ENCODE measurements at regions not wholly inside any gene's neighbourhood (a gene's known extent, or its start where the extent isn't known, plus 50 kb on each side); places are given as distances from the start of the nearest gene placed in this dataset.

DNA sequence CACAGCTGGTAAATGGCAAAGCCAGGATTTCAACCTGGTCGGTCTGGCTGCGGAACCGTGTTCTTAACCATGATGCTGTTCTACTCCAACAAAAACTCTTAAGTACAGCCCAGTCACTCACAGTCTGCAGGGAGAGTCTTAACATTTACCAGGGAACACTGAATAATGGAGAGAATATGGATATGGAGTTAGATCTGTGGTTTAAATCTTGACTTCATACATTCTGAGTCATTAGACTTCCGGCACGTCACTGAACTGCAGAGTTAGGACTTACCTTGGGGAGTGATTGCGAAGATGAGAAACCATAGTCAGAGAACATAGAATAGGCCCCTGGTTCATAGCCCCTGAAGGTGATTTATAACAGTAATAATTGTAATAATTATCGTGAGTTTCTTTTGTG, 61.7 kb downstream of the ADRA2A start:
- Histone ChIP-seq H3K9me3 (ENCODE audit: insufficient read depth, low read depth) (no peaks in the 10 kb centered on the region), H4K20me1 (ENCODE audit: insufficient read depth) (no peaks in the 10 kb centered on the region), H2AFZ (no peak overlapping the region), H3K4me2 (no peak overlapping the region), H3K4me1 (replicated peaks; ENCODE audit: insufficient read depth) (no peaks in the 10 kb centered on the region), H3K4me3 (no peak overlapping the region), H3K27ac (no peak overlapping the region), H3K9me2 (ENCODE audit: insufficient read depth) (no peaks in the 10 kb centered on the region), H3K27me3 (ENCODE audit: insufficient read depth, low read depth) (no peaks in the 10 kb centered on the region), H3F3A (ENCODE audit: insufficient read depth, low read depth) (no peaks in the 10 kb centered on the region), H3K36me3 (ENCODE audit: low read depth) (no peaks in the 10 kb centered on the region), H3K79me2 (ENCODE audit: low read depth) (no peaks in the 10 kb centered on the region)
- no peak for DNase-seq
- CTCF ChIA-PET = no interaction called here
- TF ChIP-seq, protein P1, sequence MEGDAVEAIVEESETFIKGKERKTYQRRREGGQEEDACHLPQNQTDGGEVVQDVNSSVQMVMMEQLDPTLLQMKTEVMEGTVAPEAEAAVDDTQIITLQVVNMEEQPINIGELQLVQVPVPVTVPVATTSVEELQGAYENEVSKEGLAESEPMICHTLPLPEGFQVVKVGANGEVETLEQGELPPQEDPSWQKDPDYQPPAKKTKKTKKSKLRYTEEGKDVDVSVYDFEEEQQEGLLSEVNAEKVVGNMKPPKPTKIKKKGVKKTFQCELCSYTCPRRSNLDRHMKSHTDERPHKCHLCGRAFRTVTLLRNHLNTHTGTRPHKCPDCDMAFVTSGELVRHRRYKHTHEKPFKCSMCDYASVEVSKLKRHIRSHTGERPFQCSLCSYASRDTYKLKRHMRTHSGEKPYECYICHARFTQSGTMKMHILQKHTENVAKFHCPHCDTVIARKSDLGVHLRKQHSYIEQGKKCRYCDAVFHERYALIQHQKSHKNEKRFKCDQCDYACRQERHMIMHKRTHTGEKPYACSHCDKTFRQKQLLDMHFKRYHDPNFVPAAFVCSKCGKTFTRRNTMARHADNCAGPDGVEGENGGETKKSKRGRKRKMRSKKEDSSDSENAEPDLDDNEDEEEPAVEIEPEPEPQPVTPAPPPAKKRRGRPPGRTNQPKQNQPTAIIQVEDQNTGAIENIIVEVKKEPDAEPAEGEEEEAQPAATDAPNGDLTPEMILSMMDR (conservative IDR thresholded peaks at IDR 0.05) = no peak
- TF ChIP-seq EZH2 (IDR thresholded peaks at IDR 0.05; ENCODE audit: low read depth) = no peak
- intact Hi-C loops (cut with micrococcal nuclease; ENCODE audit: unreplicated experiment) = no loop called here
- POLR2A ChIA-PET (ENCODE audit: unreplicated experiment) = no interaction called here
- BruUV-seq (replicated peaks) = no TSS peak

DNA sequence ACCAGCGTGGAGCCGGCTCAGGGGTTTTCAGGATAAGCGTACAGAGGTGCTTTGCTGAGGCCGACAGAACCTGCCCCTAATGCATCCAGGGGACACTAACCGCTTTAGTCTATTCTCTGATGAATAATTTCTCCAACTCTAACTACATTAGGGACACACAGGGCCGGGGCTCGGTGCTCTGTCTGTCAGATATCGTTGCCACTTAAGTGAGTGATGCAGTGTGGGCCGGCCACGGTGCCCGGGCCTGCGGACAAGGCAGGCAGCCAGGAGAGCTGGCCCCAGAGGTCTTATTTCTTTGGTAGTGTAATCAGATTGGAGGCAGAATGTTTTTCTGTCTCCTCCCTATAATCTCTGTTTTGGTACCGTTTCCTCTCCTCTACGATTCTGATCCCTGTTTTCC, 62.7 kb downstream of the ADRA2A start:
- Histone ChIP-seq H3K27me3 (ENCODE audit: insufficient read depth, low read depth) (no peaks in the 10 kb centered on the region), H2AFZ (no peak overlapping the region), H4K20me1 (ENCODE audit: insufficient read depth) (no peaks in the 10 kb centered on the region), H3K9me2 (ENCODE audit: insufficient read depth) (no peaks in the 10 kb centered on the region), H3F3A (ENCODE audit: insufficient read depth, low read depth) (no peaks in the 10 kb centered on the region), H3K9me3 (ENCODE audit: insufficient read depth, low read depth) (no peaks in the 10 kb centered on the region), H3K27ac (no peak overlapping the region), H3K4me2 (no peak overlapping the region), H3K4me3 (no peak overlapping the region), H3K36me3 (ENCODE audit: low read depth) (no peaks in the 10 kb centered on the region), H3K4me1 (replicated peaks; ENCODE audit: insufficient read depth) (no peaks in the 10 kb centered on the region), H3K79me2 (ENCODE audit: low read depth) (no peaks in the 10 kb centered on the region)
- DNase-seq = no peak
- ChIA-PET POLR2A (ENCODE audit: unreplicated experiment) (no interaction called here), CTCF (no interaction called here)
- no TSS peak for BruUV-seq (replicated peaks)
- TF ChIP-seq EZH2 (IDR thresholded peaks at IDR 0.05; ENCODE audit: low read depth) = no peak
- TF ChIP-seq, protein P1 (conservative IDR thresholded peaks at IDR 0.05) = no peak
- intact Hi-C loops (cut with micrococcal nuclease; ENCODE audit: unreplicated experiment) = no loop called here

DNA sequence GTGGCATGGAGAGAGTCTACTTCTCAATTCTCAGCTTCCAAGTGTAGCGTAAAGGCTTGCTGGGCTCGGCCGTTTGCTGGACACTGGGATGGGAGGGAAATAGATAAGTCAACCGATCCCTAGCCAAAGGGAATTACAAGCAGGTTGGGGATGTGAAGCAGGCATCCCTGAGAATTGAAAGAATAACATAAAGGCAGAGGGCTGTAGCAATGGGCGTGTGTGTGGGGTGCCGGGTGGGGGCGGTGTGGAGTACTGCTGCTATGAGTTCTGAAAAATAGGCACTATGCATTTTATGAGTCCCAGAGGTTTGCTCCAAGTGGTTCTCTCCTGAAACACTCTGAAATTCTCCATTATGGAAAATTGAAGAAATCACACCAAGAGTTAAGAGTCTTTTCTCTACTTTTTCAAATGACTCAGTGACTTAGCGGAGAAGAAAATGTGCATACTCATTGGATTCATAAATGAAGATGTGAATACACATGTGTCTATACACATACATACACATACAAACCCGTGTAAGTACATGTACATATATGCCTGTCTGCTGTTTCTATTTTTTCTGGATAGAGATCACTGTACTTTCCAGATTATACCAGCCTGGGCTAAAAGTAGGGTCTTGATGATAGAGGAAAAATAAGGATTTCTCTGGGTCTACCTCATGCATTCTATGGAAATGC, 65.4 kb downstream of the ADRA2A start:
- POLR2A ChIA-PET (ENCODE audit: unreplicated experiment) = interaction anchor here (0.7 kb wide), 1 partner anchor 393 kb away, joined by 3 read pairs; no protein-coding TSS in a partner anchor
- no peak for DNase-seq
- TF ChIP-seq, protein P1 (conservative IDR thresholded peaks at IDR 0.05) = no peak
- no peak for TF ChIP-seq EZH2 (IDR thresholded peaks at IDR 0.05; ENCODE audit: low read depth)
- Histone ChIP-seq H3K79me2 (ENCODE audit: low read depth) (no peaks in the 10 kb centered on the region), H3F3A (ENCODE audit: insufficient read depth, low read depth) (no peaks in the 10 kb centered on the region), H3K36me3 (ENCODE audit: low read depth) (no peaks in the 10 kb centered on the region), H3K27ac (no peak overlapping the region), H3K4me2 (no peak overlapping the region), H3K9me2 (ENCODE audit: insufficient read depth) (no peaks in the 10 kb centered on the region), H4K20me1 (ENCODE audit: insufficient read depth) (no peaks in the 10 kb centered on the region), H3K9me3 (ENCODE audit: insufficient read depth, low read depth) (no peaks in the 10 kb centered on the region), H2AFZ (no peak overlapping the region), H3K4me3 (no peak overlapping the region), H3K27me3 (ENCODE audit: insufficient read depth, low read depth) (no peaks in the 10 kb centered on the region), H3K4me1 (replicated peaks; ENCODE audit: insufficient read depth) (no peaks in the 10 kb centered on the region)
- BruUV-seq (replicated peaks) = no TSS peak
- CTCF ChIA-PET = no interaction called here
- intact Hi-C loops (cut with micrococcal nuclease; ENCODE audit: unreplicated experiment) = no loop called here
